RWPE2 (cell line): ENCODE measurements at regions not wholly inside any gene's neighbourhood (a gene's known extent, or its start where the extent isn't known, plus 50 kb on each side); places are given as distances from the start of the nearest gene placed in this dataset.

Experiments used
- ATAC-seq: fragments of 200-7000 bp; cut with Tn5 transposase; 3 replicates; pipeline ENCODE4 v1.9.1; 2021; ENCODE audit warnings: low read depth
- DNase-seq: peaks from one replicate; pipeline ENCODE4 v3.0.0-alpha.2; 2020; ENCODE audit warnings: low spot score
- H3K27ac ChIP-seq: fragments of 450-650 bp; 2 replicates; pipeline ENCODE4 v1.5.1; 2017; ENCODE audit warnings: mild to moderate bottlenecking; ENCODE audit not compliant: poor library complexity, severe bottlenecking
- H3K27me3 ChIP-seq: fragments of 250-450 bp; sonication (Bioruptor Pico); 2 replicates; pipeline ENCODE4 v1.5.1; 2021; ENCODE audit warnings: mild to moderate bottlenecking, moderate library complexity; ENCODE audit not compliant: insufficient read depth, poor library complexity, severe bottlenecking
- H3K36me3 ChIP-seq: fragments of 250-450 bp; sonication (Bioruptor Pico); 2 replicates; pipeline ENCODE4 v1.5.1; 2020; ENCODE audit warnings: low read depth, mild to moderate bottlenecking, moderate library complexity
- H3K4me1 ChIP-seq: fragments of 250-450 bp; sonication (Bioruptor Pico); 2 replicates; pipeline ENCODE4 v1.5.1; 2021; ENCODE audit warnings: mild to moderate bottlenecking, moderate library complexity; ENCODE audit not compliant: insufficient read depth, poor library complexity, severe bottlenecking
- H3K4me3 ChIP-seq: fragments of 250-450 bp; sonication (Bioruptor Pico); 2 replicates; pipeline ENCODE4 v1.5.1; 2021; ENCODE audit warnings: mild to moderate bottlenecking, moderate library complexity; ENCODE audit not compliant: severe bottlenecking
- H3K9me3 ChIP-seq: fragments of 250-450 bp; sonication (Bioruptor Pico); 2 replicates; pipeline ENCODE4 v1.5.1; 2021; ENCODE audit warnings: mild to moderate bottlenecking, moderate library complexity; ENCODE audit not compliant: severe bottlenecking
- CTCF ChIP-seq: fragments of 450-650 bp; IDR thresholded peaks from one replicate; pipeline ENCODE4 v1.5.1; 2017; ENCODE audit warnings: mild to moderate bottlenecking, moderate library complexity; ENCODE audit not compliant: poor library complexity, severe bottlenecking

GRCh38 chr17:5885336-5885735, 184.8 kb upstream of the WSCD1 start:
- Histone ChIP-seq H3K4me3 (no peak overlapping the region), H3K27me3 (no peaks in the 10 kb centered on the region), H3K27ac (no peak overlapping the region), H3K36me3 (no peaks in the 10 kb centered on the region), H3K9me3 (peaks cover 5% of the 10 kb centered on the region), H3K4me1 (peaks cover 6% of the 10 kb centered on the region)
- DNase-seq (no peak), ATAC-seq (no peak)
- TF ChIP-seq CTCF, result no peak

- Histone ChIP-seq H3K4me3 (no peak overlapping the region), H3K4me1 (peaks cover 5% of the 10 kb centered on the region), H3K36me3 (no peaks in the 10 kb centered on the region), H3K9me3 (peaks cover 6% of the 10 kb centered on the region), H3K27ac (no peak overlapping the region), H3K27me3 (no peaks in the 10 kb centered on the region)
- no peak for TF ChIP-seq CTCF
- ATAC-seq (no peak), DNase-seq (no peak)
These were observed 181.4 kb upstream of the WSCD1 start for GRCh38 chr17:5888811-5889210.

GRCh38 chr17:5892921-5893675, 177.1 kb upstream of the WSCD1 start:
- Histone ChIP-seq H3K9me3 (peaks cover 6% of the 10 kb centered on the region), H3K36me3 (no peaks in the 10 kb centered on the region), H3K4me3 (no peak overlapping the region), H3K27ac (no peak overlapping the region), H3K27me3 (no peaks in the 10 kb centered on the region), H3K4me1 (no peaks in the 10 kb centered on the region)
- ATAC-seq (no peak), DNase-seq (no peak)
- TF ChIP-seq CTCF, result no peak

GRCh38 chr17:5893741-5894140, 176.4 kb upstream of the WSCD1 start:
- DNase-seq (no peak), ATAC-seq (no peak)
- no peak overlapping the region for H3K27ac ChIP-seq
- H3K9me3 ChIP-seq, result peaks cover 6% of the 10 kb centered on the region
- H3K4me3 ChIP-seq, result no peak overlapping the region
- H3K4me1 ChIP-seq, result no peaks in the 10 kb centered on the region
- no peaks in the 10 kb centered on the region for H3K36me3 ChIP-seq
- no peak for TF ChIP-seq CTCF
- H3K27me3 ChIP-seq, result no peaks in the 10 kb centered on the region

- no peak overlapping the region for H3K4me3 ChIP-seq
- H3K27me3 ChIP-seq, result no peaks in the 10 kb centered on the region
- H3K27ac ChIP-seq, result no peak overlapping the region
- ATAC-seq (no peak), DNase-seq (no peak)
- no peaks in the 10 kb centered on the region for H3K36me3 ChIP-seq
- TF ChIP-seq CTCF, result no peak
- peaks cover 1% of the 10 kb centered on the region for H3K9me3 ChIP-seq
- H3K4me1 ChIP-seq, result no peaks in the 10 kb centered on the region
These were observed 174.9 kb upstream of the WSCD1 start for GRCh38 chr17:5895276-5895675.
